H1 (cell line): ENCODE measurements at regions not wholly inside any gene's neighbourhood (a gene's known extent, or its start where the extent isn't known, plus 50 kb on each side); places are given as distances from the start of the nearest gene placed in this dataset.

Source experiments
- CTCF ChIA-PET: fragments of 300-600 bp; sonication (Branson Sonifier 250); formaldehyde crosslinking; loops from one replicate; lab custom pipeline; 2021; ENCODE audit not compliant: partially characterized antibody; lab: Charles Lee
- POLR2A ChIA-PET: fragments of 300-600 bp; sonication (Branson Sonifier 250); formaldehyde crosslinking; loops from one replicate; lab custom pipeline; 2021; ENCODE audit warnings: inconsistent platforms; ENCODE audit not compliant: partially characterized antibody; lab: Charles Lee
- DNase-seq, 2 experiments: peaks; one replicate each; pipeline versions ENCODE4 v3.0.0 to v3.0.0-alpha.2; 2010 to 2022; ENCODE audit warnings: low spot score in 2 of 2, low read depth in 1 of 2, mixed read lengths in 1 of 2
- FAIRE-seq: peaks from 2 replicates; lab custom pipeline; 2011; peaks lifted over from hg19 to GRCh38; lab: Jason Lieb, UNC
- H2AFZ ChIP-seq: 2 replicates; pipeline ENCODE4 v1.8.1; 2012; ENCODE audit warnings: low read length, inconsistent platforms
- H2AK5ac ChIP-seq: 2 replicates; pipeline ENCODE4 v1.6.1; 2013; ENCODE audit warnings: low read depth, low read length
- H2BK120ac ChIP-seq: replicated peaks from 2 replicates; pipeline ENCODE3; 2013; ENCODE audit warnings: low read depth, low read length, inconsistent platforms
- H2BK12ac ChIP-seq: 2 replicates; pipeline ENCODE4 v1.6.1; 2013; ENCODE audit warnings: low read depth, low read length
- H2BK15ac ChIP-seq: 2 replicates; pipeline ENCODE4 v1.6.1; 2013; ENCODE audit warnings: low read length
- H2BK20ac ChIP-seq: 2 replicates; pipeline ENCODE4 v1.6.1; 2013; ENCODE audit warnings: low read length
- H2BK5ac ChIP-seq: 2 replicates; pipeline ENCODE4 v1.6.1; 2013; ENCODE audit warnings: low read depth, low read length
- H3K14ac ChIP-seq: 2 replicates; pipeline ENCODE4 v1.6.1; 2013; ENCODE audit warnings: inconsistent platforms; ENCODE audit not compliant: insufficient read length
- H3K18ac ChIP-seq: 2 replicates; pipeline ENCODE4 v1.6.1; 2013; ENCODE audit warnings: low read length; ENCODE audit errors: extremely low read depth
- H3K23ac ChIP-seq: 2 replicates; pipeline ENCODE4 v1.6.1; 2013; ENCODE audit warnings: inconsistent platforms; ENCODE audit not compliant: insufficient read length
- H3K23me2 ChIP-seq: 2 replicates; pipeline ENCODE4 v1.6.1; 2013; ENCODE audit warnings: low read depth, low read length
- H3K27ac ChIP-seq: 2 replicates; pipeline ENCODE4 v1.6.1; 2011; ENCODE audit warnings: low read depth, low read length, inconsistent platforms
- H3K27me3 ChIP-seq, 4 experiments: replicated peaks in 1 of 4; 1 replicate in 1 of 4; 2 replicates in 3 of 4; pipeline versions ENCODE4 v1.6.1 to v1.8.1; 2011 to 2013; ENCODE audit warnings: low read length in 3 of 4, mild to moderate bottlenecking in 3 of 4, inconsistent platforms in 2 of 4, mixed read lengths in 2 of 4, moderate library complexity in 1 of 4; ENCODE audit not compliant: control insufficient read depth in 3 of 4, insufficient read depth in 3 of 4; ENCODE audit errors: extremely low read depth in 1 of 4
- H3K36me3 ChIP-seq, 4 experiments: 2 replicates each; pipeline versions ENCODE4 v1.6.1 to v1.8.1; 2011 to 2013; ENCODE audit warnings: mild to moderate bottlenecking in 4 of 4, low read length in 3 of 4, moderate library complexity in 2 of 4, control low read depth in 1 of 4, inconsistent platforms in 1 of 4; ENCODE audit not compliant: insufficient read depth in 4 of 4, control insufficient read depth in 2 of 4
- H3K4ac ChIP-seq: replicated peaks from 2 replicates; pipeline ENCODE3; 2013; ENCODE audit warnings: low read length, low read depth, mixed read lengths, inconsistent platforms; ENCODE audit not compliant: insufficient read length
- H3K4me1 ChIP-seq, 4 experiments: replicated peaks in 1 of 4; 1 replicate in 1 of 4; 2 replicates in 3 of 4; pipeline versions ENCODE4 v1.6.1 to v1.8.1; 2011 to 2013; ENCODE audit warnings: low read length in 3 of 4, inconsistent platforms in 2 of 4, mixed read lengths in 1 of 4; ENCODE audit not compliant: insufficient read depth in 4 of 4, control insufficient read depth in 3 of 4
- H3K4me2 ChIP-seq, 2 experiments: 2 replicates each; pipeline versions ENCODE4 v1.6.1 to v1.8.1; 2011 to 2013; ENCODE audit warnings: low read depth in 2 of 2, low read length in 2 of 2, control low read depth in 1 of 2, inconsistent platforms in 1 of 2, mild to moderate bottlenecking in 1 of 2; ENCODE audit not compliant: insufficient read depth in 1 of 2
- H3K4me3 ChIP-seq, 4 experiments: fragments of 200-600, 300-600 bp in 1 of 4; sonication (generic), shearing (Covaris generic), sonication (Bioruptor Twin) in 1 of 4; 2 replicates each; pipeline versions ENCODE4 v1.5.1 to v1.8.1; 2011 to 2016; ENCODE audit warnings: low read length in 4 of 4, low read depth in 3 of 4, control low read depth in 2 of 4, inconsistent platforms in 2 of 4, mild to moderate bottlenecking in 2 of 4, mixed read lengths in 1 of 4, moderate library complexity in 1 of 4; ENCODE audit not compliant: insufficient read depth in 2 of 4; ENCODE audit errors: extremely low read depth in 1 of 4
- H3K56ac ChIP-seq: replicated peaks from 2 replicates; pipeline ENCODE3; 2013; ENCODE audit warnings: low read depth, mild to moderate bottlenecking, mixed read lengths, low read length, inconsistent platforms; ENCODE audit not compliant: insufficient read length
- H3K79me1 ChIP-seq: 2 replicates; pipeline ENCODE4 v1.6.1; 2013; ENCODE audit warnings: low read depth, low read length, control low read depth
- H3K79me2 ChIP-seq, 2 experiments: 2 replicates each; pipeline versions ENCODE4 v1.6.1 to v1.8.1; 2012 to 2013; ENCODE audit warnings: low read length in 2 of 2, mild to moderate bottlenecking in 2 of 2, inconsistent platforms in 1 of 2; ENCODE audit not compliant: insufficient read depth in 2 of 2, control insufficient read depth in 1 of 2
- H3K9ac ChIP-seq, 4 experiments: replicated peaks in 1 of 4; 1 replicate in 1 of 4; 2 replicates in 3 of 4; pipeline versions ENCODE4 v1.6.1 to v1.8.1; 2011 to 2013; ENCODE audit warnings: low read depth in 3 of 4, low read length in 3 of 4, control low read depth in 2 of 4, mild to moderate bottlenecking in 2 of 4, moderate library complexity in 2 of 4, inconsistent platforms in 1 of 4; ENCODE audit errors: extremely low read depth in 1 of 4
- H3K9me3 ChIP-seq, 2 experiments: 2 replicates each; pipeline versions ENCODE4 v1.6.1 to v1.8.1; 2012 to 2013; ENCODE audit warnings: mild to moderate bottlenecking in 2 of 2, moderate library complexity in 2 of 2, control low read depth in 1 of 2, inconsistent platforms in 1 of 2, low read depth in 1 of 2, low read length in 1 of 2, mixed read lengths in 1 of 2; ENCODE audit not compliant: insufficient read depth in 2 of 2
- H4K20me1 ChIP-seq, 2 experiments: replicated peaks in 1 of 2; 2 replicates each; pipeline versions ENCODE3 to v1.8.1; 2011 to 2013; ENCODE audit warnings: inconsistent platforms in 2 of 2, low read length in 2 of 2, mild to moderate bottlenecking in 1 of 2; ENCODE audit not compliant: insufficient read depth in 2 of 2, control insufficient read depth in 1 of 2
- H4K5ac ChIP-seq: 2 replicates; pipeline ENCODE4 v1.6.1; 2013; ENCODE audit warnings: low read length, low read depth, mixed read lengths, inconsistent platforms; ENCODE audit not compliant: insufficient read length
- H4K8ac ChIP-seq: 2 replicates; pipeline ENCODE4 v1.8.0; 2013; ENCODE audit warnings: mild to moderate bottlenecking, moderate library complexity, low read length, inconsistent platforms; ENCODE audit not compliant: insufficient read depth; ENCODE audit errors: extremely low read depth
- H4K91ac ChIP-seq: replicated peaks from 2 replicates; pipeline ENCODE3; 2013; ENCODE audit warnings: low read length, mixed read lengths, inconsistent platforms; ENCODE audit not compliant: insufficient read length
- BCL11A ChIP-seq, 2 experiments: IDR thresholded peaks; one replicate each; pipeline ENCODE4 v1.6.1; 2011; ENCODE audit warnings: low read depth in 2 of 2, low read length in 2 of 2, mild to moderate bottlenecking in 2 of 2
- CTCF ChIP-seq, 3 experiments: IDR thresholded peaks; 1 replicate in 2 of 3; 2 replicates in 1 of 3; pipeline versions ENCODE4 v1.5.1 to v1.6.1; 2011; ENCODE audit warnings: low read length in 3 of 3, mild to moderate bottlenecking in 3 of 3, inconsistent platforms in 2 of 3, low read depth in 1 of 3, moderate library complexity in 1 of 3; ENCODE audit not compliant: insufficient read depth in 1 of 3; ENCODE audit errors: control extremely low read depth in 1 of 3
- FOSL1 ChIP-seq: IDR thresholded peaks from 2 replicates; pipeline ENCODE4 v1.6.1; 2011; ENCODE audit warnings: mild to moderate bottlenecking, low read depth, low read length, moderate library complexity; ENCODE audit not compliant: insufficient read depth
- HDAC2 ChIP-seq, 2 experiments: fragments of 300-600 bp in 1 of 2; sonication (generic) in 1 of 2; IDR thresholded peaks; 2 replicates each; pipeline ENCODE4 v1.6.1; 2011 to 2012; ENCODE audit warnings: low read depth in 2 of 2, low read length in 2 of 2, mild to moderate bottlenecking in 2 of 2, moderate library complexity in 2 of 2, borderline replicate concordance in 1 of 2, inconsistent platforms in 1 of 2
- JUN ChIP-seq: IDR thresholded peaks from 2 replicates; pipeline ENCODE4 v1.6.1; 2011; ENCODE audit warnings: low read depth, mild to moderate bottlenecking, improper control_type of control experiment, low read length
- JUND ChIP-seq: IDR thresholded peaks from 2 replicates; pipeline ENCODE4 v1.6.1; 2011; ENCODE audit warnings: mild to moderate bottlenecking, improper control_type of control experiment, low read length
- POLR2AphosphoS5 ChIP-seq: IDR thresholded peaks from 2 replicates; pipeline ENCODE4 v1.6.1; 2011; ENCODE audit warnings: low read depth, low read length
- RNF2 ChIP-seq: fragments of 200-900, 300-1000 bp; sonication (generic); IDR thresholded peaks from 2 replicates; pipeline ENCODE4 v1.7.1; 2016; ENCODE audit warnings: borderline replicate concordance, low read depth, mild to moderate bottlenecking, antibody characterized with exemption, low read length; ENCODE audit not compliant: poor library complexity, severe bottlenecking; ENCODE audit errors: missing control alignments
- SP1 ChIP-seq: IDR thresholded peaks from 2 replicates; pipeline ENCODE4 v1.6.1; 2011; ENCODE audit warnings: low read depth, low read length
- TCF12 ChIP-seq: IDR thresholded peaks from 2 replicates; pipeline ENCODE4 v1.6.1; 2011; ENCODE audit warnings: low read depth, mild to moderate bottlenecking, low read length
- USF2 ChIP-seq: IDR thresholded peaks from 2 replicates; pipeline ENCODE4 v1.6.1; 2011; ENCODE audit warnings: low read length, improper control_type of control experiment
- WGBS, 2 experiments: shearing (Covaris generic) in 1 of 2; methylation state at CpG; one replicate each; pipeline versions ENCODE4 v1.1.6 to v1.1.7; 2013 to 2015; ENCODE audit warnings: low lambda C conversion rate in 2 of 2, mixed read lengths in 2 of 2, inconsistent platforms in 1 of 2, low coverage in 1 of 2, missing lambda C conversion rate in 1 of 2; ENCODE audit not compliant: insufficient replicate concordance in 2 of 2, insufficient coverage in 1 of 2, insufficient read length in 1 of 2; ENCODE audit errors: extremely low coverage in 1 of 2, missing lambda C conversion rate in 1 of 2; 5-methylcytosine and 5-hydroxymethylcytosine counted together

- Histone ChIP-seq H3K4me1 (no peaks in the 10 kb centered on the region; a peak in 1 of 7 replicates), H3K23me2 (no peaks in the 10 kb centered on the region), H3K23ac (no peak overlapping the region), H3K36me3 (no peaks in the 10 kb centered on the region), H2BK5ac (no peak overlapping the region), H3K4me3 (no peak overlapping the region), H3K9me3 (no peaks in the 10 kb centered on the region), H3K79me1 (no peaks in the 10 kb centered on the region), H2AFZ (no peak overlapping the region), H4K91ac (no peak overlapping the region), H2BK20ac (no peak overlapping the region), H2BK12ac (no peak overlapping the region), H3K27ac (no peak overlapping the region), H3K27me3 (no peaks in the 10 kb centered on the region), H2BK120ac (no peak overlapping the region), H4K5ac (no peak overlapping the region), H3K4me2 (no peak overlapping the region), H3K9ac (no peak overlapping the region), H2AK5ac (no peak overlapping the region), H3K14ac (no peak overlapping the region), H3K56ac (no peak overlapping the region), H4K20me1 (no peaks in the 10 kb centered on the region), H3K79me2 (no peaks in the 10 kb centered on the region), H3K18ac (no peak overlapping the region), H2BK15ac (no peak overlapping the region), H4K8ac (no peak overlapping the region), H3K4ac (no peak overlapping the region)
- CTCF ChIA-PET = no interaction called here
- WGBS, 2 experiments = 73% methylated on average over 11 of the region's 11 CpGs; no CpG with 5 or more reads in 1 of the 2 experiments
- POLR2A ChIA-PET = interaction anchor here (1.0 kb wide), 1 partner anchor 140 kb away, joined by 3 read pairs; no protein-coding TSS in a partner anchor
- DNase-seq (no peak), FAIRE-seq (no peak)
- TF ChIP-seq FOSL1 (no peak), CTCF (IDR thresholded peaks at IDR 0.05; ENCODE audit: control extremely low read depth in 1 of 3, insufficient read depth in 1 of 3, low read depth in 1 of 3, low read length in 3 of 3) (no peak), JUND (no peak), JUN (no peak), HDAC2 (IDR thresholded peaks at IDR 0.05; ENCODE audit: borderline replicate concordance in 1 of 2, low read depth in 2 of 2, low read length in 2 of 2) (no peak), USF2 (no peak), TCF12 (no peak), RNF2 (no peak), SP1 (no peak), BCL11A (IDR thresholded peaks at IDR 0.05; ENCODE audit: low read depth in 2 of 2, low read length in 2 of 2) (no peak), POLR2AphosphoS5 (no peak)
Measured at GRCh38 chr12:25819691-25820090, 138.8 kb upstream of the RASSF8 start.
